GM12878 (cell line): ENCODE measurements at regions not wholly inside any gene's neighbourhood (a gene's known extent, or its start where the extent isn't known, plus 50 kb on each side); places are given as distances from the start of the nearest gene placed in this dataset.

Experiments
- ATAC-seq: fragments of 200-7000 bp; cut with Tn5 transposase; 3 replicates; pipeline ENCODE4 v1.9.1; 2020; ENCODE audit warnings: mild to moderate bottlenecking, moderate library complexity
- BruUV-seq: library from RNA; stranded (reverse); fragments of 400-500 nt; replicated peaks from 2 replicates; lab custom pipeline; 2021; lab: Mats Ljungman, UMichigan
- CTCF ChIA-PET: fragments of 300-600 bp; sonication (Branson Sonifier 250); formaldehyde crosslinking; extraction: SDS; loops from one replicate; lab custom pipeline; 2021; ENCODE audit warnings: inconsistent platforms; lab: Yijun Ruan, JAX
- POLR2A ChIA-PET: fragments of 350-600 bp; formaldehyde crosslinking; extraction: SDS; loops from one replicate; lab custom pipeline; 2021; ENCODE audit warnings: inconsistent platforms; lab: Charles Lee
- RAD21 ChIA-PET: fragments of 300-600 bp; sonication (Branson Sonifier 250); formaldehyde crosslinking; loops from one replicate; lab custom pipeline; 2023; ENCODE audit warnings: antibody characterized with exemption; ENCODE audit not compliant: unreplicated experiment; lab: Charles Lee
- SMC1A ChIA-PET: fragments of 300-600 bp; sonication (Branson Sonifier 250); formaldehyde crosslinking; loops from one replicate; lab custom pipeline; 2023; ENCODE audit not compliant: unreplicated experiment, uncharacterized antibody; lab: Charles Lee
- DNase-seq: peaks from one replicate; pipeline ENCODE4 v3.0.0-alpha.2; 2011; ENCODE audit warnings: low read depth, low spot score
- FAIRE-seq: peaks from 3 replicates; lab custom pipeline; 2011; peaks lifted over from hg19 to GRCh38; lab: Jason Lieb, UNC
- H2AFZ ChIP-seq: 2 replicates; pipeline ENCODE4 v1.6.0; 2011; ENCODE audit warnings: low read depth, low read length, control low read depth; ENCODE audit not compliant: control insufficient read depth
- H3K27ac ChIP-seq: 2 replicates; pipeline ENCODE4 v1.5.1; 2011; ENCODE audit warnings: control low read depth; ENCODE audit not compliant: control insufficient read depth, insufficient read depth
- H3K27me3 ChIP-seq, 2 experiments: replicated peaks in 1 of 2; 2 replicates each; pipeline versions ENCODE4 v1.6.0 to v1.6.1; 2011; ENCODE audit warnings: low read length in 1 of 2; ENCODE audit not compliant: control insufficient read depth in 2 of 2, insufficient read depth in 2 of 2
- H3K36me3 ChIP-seq, 2 experiments: 2 replicates each; pipeline ENCODE4 v1.5.1; 2011; ENCODE audit warnings: low read length in 1 of 2; ENCODE audit not compliant: control insufficient read depth in 2 of 2, insufficient read depth in 2 of 2
- H3K4me1 ChIP-seq: 2 replicates; pipeline ENCODE4 v1.6.1; 2011; ENCODE audit warnings: mild to moderate bottlenecking, low read length, moderate library complexity, mixed read lengths; ENCODE audit not compliant: control insufficient read depth, insufficient read depth
- H3K4me2 ChIP-seq: 2 replicates; pipeline ENCODE4 v1.6.0; 2011; ENCODE audit warnings: control low read depth; ENCODE audit not compliant: control insufficient read depth, insufficient read depth
- H3K4me3 ChIP-seq: fragments of 200-600 bp; sonication (generic); 2 replicates; pipeline ENCODE4 v1.5.1; 2016
- H3K79me2 ChIP-seq: 2 replicates; pipeline ENCODE4 v1.6.0; 2011; ENCODE audit warnings: low read length; ENCODE audit not compliant: control insufficient read depth, insufficient read depth
- H3K9ac ChIP-seq: 2 replicates; pipeline ENCODE4 v1.8.0; 2011; ENCODE audit warnings: low read length, control low read depth, mixed read lengths; ENCODE audit not compliant: control insufficient read depth, insufficient read depth
- H3K9me3 ChIP-seq: replicated peaks from 3 replicates; pipeline ENCODE4 v1.5.1; 2011; ENCODE audit warnings: mild to moderate bottlenecking, low read length; ENCODE audit not compliant: control insufficient read depth, insufficient read depth
- H4K20me1 ChIP-seq: 2 replicates; pipeline ENCODE4 v1.6.0; 2011; ENCODE audit not compliant: control insufficient read depth, insufficient read depth
- ASH2L ChIP-seq: fragments of 300-600, 200-600 bp; sonication (generic); IDR thresholded peaks from 2 replicates; pipeline ENCODE4 v1.6.1; 2017; ENCODE audit warnings: low read depth, mild to moderate bottlenecking, borderline replicate concordance
- BRCA1 ChIP-seq: IDR thresholded peaks from 2 replicates; pipeline ENCODE4 v1.6.1; 2011; ENCODE audit warnings: low read depth, low read length, improper control_type of control experiment
- CBX3 ChIP-seq: fragments of 200-600 bp; sonication (generic); IDR thresholded peaks from 2 replicates; pipeline ENCODE4 v1.6.1; 2016; ENCODE audit warnings: low read depth, borderline replicate concordance
- CEBPB ChIP-seq, 2 experiments: fragments of 150-350 bp in 1 of 2; IDR thresholded peaks; 2 replicates each; pipeline ENCODE4 v1.6.1; 2012 to 2014; ENCODE audit warnings: low read depth in 2 of 2, low read length in 2 of 2, borderline replicate concordance in 1 of 2, inconsistent platforms in 1 of 2
- CHD4 ChIP-seq: fragments of 200-600 bp; sonication (generic); IDR thresholded peaks from 2 replicates; pipeline ENCODE4 v1.6.1; 2016; ENCODE audit warnings: mild to moderate bottlenecking
- ETV6 ChIP-seq, 2 experiments: fragments of 450-650 bp in 1 of 2; IDR thresholded peaks in 1 of 2; conservative IDR thresholded peaks in 1 of 2; 2 replicates each; pipeline ENCODE4 v1.6.1; 2014; ENCODE audit warnings: antibody characterized with exemption in 1 of 2, borderline replicate concordance in 1 of 2, low read depth in 1 of 2, mild to moderate bottlenecking in 1 of 2, moderate library complexity in 1 of 2
- HDAC2 ChIP-seq: fragments of 200-600 bp; sonication (generic); IDR thresholded peaks from 2 replicates; pipeline ENCODE4 v1.6.1; 2017
- KLF5 ChIP-seq: fragments of 450-650 bp; IDR thresholded peaks from 2 replicates; pipeline ENCODE4 v1.6.1; 2014; ENCODE audit warnings: mild to moderate bottlenecking; ENCODE audit not compliant: partially characterized antibody
- MEF2B ChIP-seq: fragments of 450-650 bp; IDR thresholded peaks from 2 replicates; pipeline ENCODE4 v1.6.1; 2018; ENCODE audit warnings: mild to moderate bottlenecking, moderate library complexity; ENCODE audit not compliant: partially characterized antibody, poor library complexity, severe bottlenecking
- NR2F1 ChIP-seq: fragments of 450-650 bp; conservative IDR thresholded peaks from 2 replicates; pipeline ENCODE4 v1.6.1; 2017; ENCODE audit warnings: mild to moderate bottlenecking
- PML ChIP-seq: IDR thresholded peaks from 2 replicates; pipeline ENCODE4 v1.6.1; 2012; ENCODE audit warnings: low read length, inconsistent platforms
- POU2F2 ChIP-seq: IDR thresholded peaks from 3 replicates; pipeline ENCODE4 v1.6.1; 2011; ENCODE audit warnings: low read depth, mild to moderate bottlenecking, low read length, borderline replicate concordance
- TARDBP ChIP-seq: IDR thresholded peaks from 2 replicates; pipeline ENCODE4 v1.6.1; 2016; ENCODE audit warnings: borderline replicate concordance
- TCF12 ChIP-seq: IDR thresholded peaks from 2 replicates; pipeline ENCODE4 v1.6.1; 2011; ENCODE audit warnings: low read depth, mild to moderate bottlenecking, low read length
- TCF3 ChIP-seq: IDR thresholded peaks from 2 replicates; pipeline ENCODE4 v1.6.1; 2012; ENCODE audit warnings: low read depth, mild to moderate bottlenecking, low read length, borderline replicate concordance; ENCODE audit not compliant: insufficient read depth
- ZNF207 ChIP-seq: fragments of 450-650 bp; IDR thresholded peaks from 2 replicates; pipeline ENCODE4 v1.6.1; 2014; ENCODE audit warnings: antibody characterized with exemption, mild to moderate bottlenecking, borderline replicate concordance
- ZZZ3 ChIP-seq: IDR thresholded peaks from 2 replicates; pipeline ENCODE4 v1.6.1; 2011; ENCODE audit warnings: low read depth; ENCODE audit not compliant: control insufficient read depth, insufficient read length
- WGBS: methylation state at CpG from one replicate; pipeline ENCODE4 v1.1.6; 2016; ENCODE audit warnings: low lambda C conversion rate; ENCODE audit not compliant: insufficient replicate concordance, insufficient coverage; ENCODE audit errors: missing lambda C conversion rate; 5-methylcytosine and 5-hydroxymethylcytosine counted together
- in situ Hi-C: fragments of 300-500 bp; cut with MboI; formaldehyde crosslinking; loops from 9 replicates; pipeline ENCODE4 v1.14.3; 2018; ENCODE audit warnings: mixed read lengths
- intact Hi-C: fragments of 100-400 bp; cut with micrococcal nuclease; formaldehyde crosslinking; loops from one replicate; pipeline ENCODE4 v1.14.2; 2022; ENCODE audit not compliant: unreplicated experiment
- TF ChIP-seq, protein P1 (sequence below): IDR thresholded peaks from 2 replicates; pipeline ENCODE4 v1.6.1; 2012; ENCODE audit warnings: low read depth, low read length, improper control_type of control experiment

- TF ChIP-seq ZZZ3 = no peak
Observed at GRCh38 chr10:61298194-61298593, 155.0 kb downstream of the TMEM26 start (continued).

DNA sequence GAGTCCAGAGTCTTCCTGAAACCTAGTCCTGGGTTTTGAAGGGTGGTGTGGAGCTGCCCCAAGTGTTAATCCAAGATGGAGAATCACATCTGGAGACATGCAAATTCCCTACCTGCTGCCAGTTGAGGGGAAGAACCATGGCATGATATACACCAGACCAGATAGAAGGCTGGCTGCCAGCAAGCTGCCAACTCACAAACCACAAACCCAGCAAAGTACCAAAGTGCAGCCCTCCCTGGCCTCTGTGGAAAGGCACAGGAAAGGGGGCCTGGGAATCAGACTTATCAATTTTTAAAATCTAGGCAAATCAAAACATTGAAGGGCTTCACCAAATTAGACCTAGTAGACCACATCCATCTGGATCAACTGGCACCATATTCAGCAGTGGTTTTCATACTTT lies 157.0 kb downstream of the TMEM26 start:
- DNase-seq = no peak
- Histone ChIP-seq H3K79me2 (no peaks in the 10 kb centered on the region), H3K4me3 (no peak overlapping the region), H3K27me3 (no peaks in the 10 kb centered on the region), H3K4me2 (no peak overlapping the region), H3K4me1 (no peaks in the 10 kb centered on the region), H3K27ac (no peak overlapping the region), H3K9me3 (no peaks in the 10 kb centered on the region; the same call in 2 of the 3 replicates), H3K36me3 (no peaks in the 10 kb centered on the region), H3K9ac (no peak overlapping the region), H4K20me1 (no peaks in the 10 kb centered on the region), H2AFZ (no peak overlapping the region)
- BruUV-seq = no TSS peak
- in situ Hi-C loops = no loop called here
- ATAC-seq = no peak
- intact Hi-C loops = no loop called here
- FAIRE-seq = no peak
- TF ChIP-seq BRCA1 (no peak), TARDBP (no peak), KLF5 (no peak), MEF2B (no peak)
- ChIA-PET RAD21 (no interaction called here), SMC1A (no interaction called here), CTCF (interaction anchor here (1.3 kb wide), 1 partner anchor 156 kb away, joined by 3 read pairs; no protein-coding TSS in a partner anchor), POLR2A (no interaction called here)

DNA sequence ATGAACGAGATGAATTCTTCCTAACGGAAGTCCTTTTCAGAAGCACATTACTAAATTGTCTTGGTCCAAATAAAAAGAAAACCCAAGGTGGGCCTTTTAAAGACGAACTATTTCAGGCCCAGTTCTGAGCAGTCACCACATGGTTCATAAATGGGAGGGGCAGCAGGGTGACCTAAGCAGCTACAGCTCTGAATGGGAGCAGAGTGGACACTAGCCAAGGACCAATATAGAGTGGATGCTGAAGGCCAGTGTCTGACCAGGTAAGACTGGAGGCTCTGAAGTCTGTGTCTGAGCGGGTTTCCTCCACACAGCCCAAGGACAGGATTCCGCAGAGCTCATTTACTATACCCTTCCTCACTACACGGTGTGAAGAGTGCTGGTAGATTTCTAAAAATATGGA lies 159.1 kb downstream of the TMEM26 start:
- BruUV-seq = no TSS peak
- no peak for TF ChIP-seq CBX3
- TF ChIP-seq ZNF207 = no peak
- no peak for TF ChIP-seq CHD4
- TF ChIP-seq TCF3 = no peak
- TF ChIP-seq POU2F2 = no peak
- TF ChIP-seq PML = no peak
- TF ChIP-seq ASH2L = no peak
- TF ChIP-seq, protein P1, sequence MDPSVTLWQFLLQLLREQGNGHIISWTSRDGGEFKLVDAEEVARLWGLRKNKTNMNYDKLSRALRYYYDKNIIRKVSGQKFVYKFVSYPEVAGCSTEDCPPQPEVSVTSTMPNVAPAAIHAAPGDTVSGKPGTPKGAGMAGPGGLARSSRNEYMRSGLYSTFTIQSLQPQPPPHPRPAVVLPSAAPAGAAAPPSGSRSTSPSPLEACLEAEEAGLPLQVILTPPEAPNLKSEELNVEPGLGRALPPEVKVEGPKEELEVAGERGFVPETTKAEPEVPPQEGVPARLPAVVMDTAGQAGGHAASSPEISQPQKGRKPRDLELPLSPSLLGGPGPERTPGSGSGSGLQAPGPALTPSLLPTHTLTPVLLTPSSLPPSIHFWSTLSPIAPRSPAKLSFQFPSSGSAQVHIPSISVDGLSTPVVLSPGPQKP = no peak
- no peak for TF ChIP-seq CEBPB (IDR thresholded peaks at IDR 0.05; ENCODE audit: borderline replicate concordance in 1 of 2, low read depth in 2 of 2, low read length in 2 of 2)
- no peak for TF ChIP-seq ETV6 (conservative IDR thresholded peaks at IDR 0.05 in 1 of 2, IDR thresholded peaks at IDR 0.05 in 1 of 2; ENCODE audit: borderline replicate concordance in 1 of 2, low read depth in 1 of 2)
- TF ChIP-seq TCF12 = no peak
- no peak for TF ChIP-seq NR2F1
- no peak for TF ChIP-seq HDAC2

More for the DNA sequence above, 159.1 kb downstream of the TMEM26 start:
- Histone ChIP-seq H3K27me3 (no peaks in the 10 kb centered on the region), H3K4me1 (no peaks in the 10 kb centered on the region), H4K20me1 (no peaks in the 10 kb centered on the region), H3K27ac (no peak overlapping the region), H3K9ac (no peak overlapping the region), H3K9me3 (no peaks in the 10 kb centered on the region; the same call in 1 of the 3 replicates), H3K4me3 (no peak overlapping the region), H3K4me2 (no peak overlapping the region), H3K36me3 (no peaks in the 10 kb centered on the region), H3K79me2 (no peaks in the 10 kb centered on the region), H2AFZ (no peak overlapping the region)
- in situ Hi-C loops = no loop called here
- no peak for DNase-seq
- ATAC-seq = no peak
- intact Hi-C loops = no loop called here
- POLR2A ChIA-PET = no interaction called here
- RAD21 ChIA-PET = no interaction called here
- FAIRE-seq = no peak
- SMC1A ChIA-PET = interaction anchor here (1.0 kb wide), 1 partner anchor 13 kb away, joined by 3 read pairs; no protein-coding TSS in a partner anchor
- CTCF ChIA-PET = no interaction called here
- 38% methylated on average over 6 of the region's 6 CpGs for WGBS
